ENCODE measurements at regions not wholly inside any gene's neighbourhood (a gene's known extent, or its start where the extent isn't known, plus 50 kb on each side); places are given as distances from the start of the nearest gene placed in this dataset.

- TF ChIP-seq DNMT3B (CRISPR knock-in tag; conservative IDR thresholded peaks at IDR 0.05) (no peak), TOE1 (CRISPR knock-in tag; IDR thresholded peaks at IDR 0.05) (no peak), MLX (CRISPR knock-in tag; IDR thresholded peaks at IDR 0.05) (no peak), ZSCAN12 (CRISPR knock-in tag; IDR thresholded peaks at IDR 0.05) (no peak)
Measured at GRCh38 chr9:108156270-108156998, 666.9 kb upstream of the KLF4 start (continued).

GRCh38 chr9:108153416-108153815, 663.8 kb upstream of the KLF4 start:
- no peak overlapping the region for H3K4me2 ChIP-seq (ENCODE audit: low read depth, low read length)

More at GRCh38 chr9:108153416-108153815, 663.8 kb upstream of the KLF4 start:
- CTCF ChIA-PET (ENCODE audit: low intra/inter-chr PET ratio, low total read pairs), result no interaction called here
- H4K20me1 ChIP-seq (ENCODE audit: insufficient read depth, low read length), result no peaks in the 10 kb centered on the region
- H2AFZ ChIP-seq (ENCODE audit: low read length), result no peak overlapping the region
- POLR2A ChIA-PET, result no interaction called here
- H3K27me3 ChIP-seq (ENCODE audit: control insufficient read depth in 1 of 2, insufficient read depth in 2 of 2, low read length in 2 of 2), result no peaks in the 10 kb centered on the region
- H3K9me3 ChIP-seq (ENCODE audit: low read length), result no peaks in the 10 kb centered on the region
- FAIRE-seq, result no peak
- H3K4me1 ChIP-seq (ENCODE audit: insufficient read depth, low read length), result no peaks in the 10 kb centered on the region
- intact Hi-C loops (cut with micrococcal nuclease; ENCODE audit: unreplicated experiment) (no loop called here), in situ Hi-C loops (cut with HindIII; ENCODE audit: extremely low pct_ligation_motif_present, low pct_unique_long_range_greater_than_20kb) (no loop called here)
- no peak for ATAC-seq
- no TSS peak for BruUV-seq (replicated peaks)
- WGBS (ENCODE audit: low lambda C conversion rate), result 46% methylated on average over 4 of the region's 4 CpGs
- H3K9ac ChIP-seq (ENCODE audit: insufficient read depth, low read depth, low read length), result no peak overlapping the region
- H3K36me3 ChIP-seq (replicated peaks in 1 of 2; ENCODE audit: control insufficient read depth in 1 of 2, insufficient read depth in 2 of 2, low read length in 2 of 2), result no peaks in the 10 kb centered on the region
- no peak overlapping the region for H3K27ac ChIP-seq (ENCODE audit: extremely low read length, insufficient read depth, low read length)
- no peak for DNase-seq (ENCODE audit: low spot score)
- no peaks in the 10 kb centered on the region for H3K79me2 ChIP-seq (ENCODE audit: insufficient read depth, low read length)
- no peak for TF ChIP-seq SRY (CRISPR knock-in tag; IDR thresholded peaks at IDR 0.05)
- TF ChIP-seq CREBL2 (CRISPR knock-in tag; IDR thresholded peaks at IDR 0.05; ENCODE audit: borderline replicate concordance), result no peak
- no peak for TF ChIP-seq PHF5A (CRISPR knock-in tag; IDR thresholded peaks at IDR 0.05; ENCODE audit: low read depth, unreplicated experiment)
- no peak for TF ChIP-seq TCF7L2 (IDR thresholded peaks at IDR 0.05; ENCODE audit: low read depth, low read length)
- H3K4me3 ChIP-seq (replicated peaks in 1 of 3; ENCODE audit: insufficient read depth in 1 of 3, low read depth in 2 of 3, low read length in 3 of 3), result no peak overlapping the region

All from HepG2 (cell line).